ENCODE measurements at regions not wholly inside any gene's neighbourhood (a gene's known extent, or its start where the extent isn't known, plus 50 kb on each side); places are given as distances from the start of the nearest gene placed in this dataset.

DNA sequence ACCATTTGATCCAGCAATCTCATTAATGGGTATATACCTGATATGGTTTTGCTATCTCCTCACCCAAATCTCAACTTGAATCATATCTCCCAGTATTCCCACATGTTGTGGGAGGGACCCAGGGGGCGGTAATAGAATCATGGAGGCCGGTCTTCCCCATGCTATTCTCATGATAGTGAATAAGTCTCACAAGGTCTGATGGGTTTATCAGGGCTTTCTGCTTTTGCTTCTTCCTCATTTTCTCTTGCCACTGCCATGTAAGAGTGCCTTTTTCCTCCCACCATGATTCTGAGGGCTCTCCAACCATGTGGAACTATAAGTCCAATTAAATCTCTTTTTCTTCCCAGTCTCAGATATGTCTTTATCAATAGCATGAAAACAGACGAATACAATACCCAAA, 74.5 kb upstream of the APC start:
- DNase-seq = no peak

DNA sequence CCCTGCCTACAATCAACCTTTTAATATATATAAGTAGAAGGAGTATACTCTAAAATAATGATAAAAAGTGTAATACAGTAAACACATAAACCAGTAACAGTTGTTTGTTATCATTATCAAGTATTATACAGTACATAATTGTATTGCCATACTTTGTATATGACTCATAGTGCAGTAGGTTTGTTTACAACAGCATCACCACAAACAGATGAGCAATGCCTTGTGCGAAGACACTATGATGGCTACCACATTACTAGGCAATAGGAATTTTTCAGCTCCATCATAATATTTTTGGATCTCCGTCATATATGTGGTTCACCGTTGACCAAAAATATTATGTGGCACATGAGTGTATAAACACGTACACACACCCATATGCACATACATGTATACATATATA, 69.7 kb upstream of the APC start:
- DNase-seq = no peak

DNA sequence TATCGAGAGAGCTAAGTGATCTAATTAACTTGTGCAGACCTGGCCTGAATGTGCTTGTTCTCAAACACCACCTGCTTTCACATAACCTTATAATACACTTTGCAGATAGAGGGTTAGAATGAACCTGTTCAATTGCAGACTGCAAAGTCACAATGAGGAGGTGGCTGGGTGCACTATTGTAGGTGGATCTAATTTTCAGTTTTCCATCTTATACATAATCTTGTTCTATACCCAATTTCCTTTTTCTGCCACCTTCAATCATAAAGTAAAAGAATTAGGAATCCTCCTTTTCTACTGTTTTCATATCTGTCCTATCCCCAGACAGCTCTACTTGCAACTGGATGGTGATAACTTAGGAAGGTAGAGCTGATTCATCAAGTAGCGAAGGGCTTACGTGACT, 68.8 kb upstream of the APC start:
- no peak for DNase-seq

DNA sequence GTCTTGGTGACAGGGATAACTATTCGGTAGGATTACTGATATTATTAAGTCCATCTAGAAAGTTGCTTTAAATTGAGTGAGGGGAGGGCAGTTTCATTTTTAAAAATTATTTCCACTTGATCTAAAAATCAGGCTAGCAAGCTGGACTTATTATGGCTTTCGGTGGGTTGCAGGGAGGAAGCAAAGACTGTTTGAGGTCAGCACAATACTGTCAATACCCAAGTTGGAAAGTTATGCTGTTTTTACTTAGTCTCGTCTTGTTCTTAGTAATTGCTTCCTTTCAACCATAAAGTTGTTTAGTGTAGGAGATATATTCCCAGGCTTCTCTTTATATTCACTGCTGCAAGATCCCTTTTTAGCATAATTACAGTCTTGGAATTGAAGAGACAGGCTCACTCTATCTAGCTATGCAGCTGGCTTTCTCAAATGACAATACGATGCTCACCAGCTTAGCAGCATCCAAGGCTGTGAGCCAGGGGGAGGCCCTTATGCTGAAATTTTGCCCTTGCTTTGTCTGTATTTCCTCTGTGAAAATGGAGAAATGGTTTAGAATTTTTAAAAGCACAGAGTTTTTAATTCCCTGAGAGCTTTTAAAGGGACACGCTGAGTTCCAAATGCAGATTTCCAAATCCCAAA, 68.2 kb upstream of the APC start:
- DNase-seq = no peak

DNA sequence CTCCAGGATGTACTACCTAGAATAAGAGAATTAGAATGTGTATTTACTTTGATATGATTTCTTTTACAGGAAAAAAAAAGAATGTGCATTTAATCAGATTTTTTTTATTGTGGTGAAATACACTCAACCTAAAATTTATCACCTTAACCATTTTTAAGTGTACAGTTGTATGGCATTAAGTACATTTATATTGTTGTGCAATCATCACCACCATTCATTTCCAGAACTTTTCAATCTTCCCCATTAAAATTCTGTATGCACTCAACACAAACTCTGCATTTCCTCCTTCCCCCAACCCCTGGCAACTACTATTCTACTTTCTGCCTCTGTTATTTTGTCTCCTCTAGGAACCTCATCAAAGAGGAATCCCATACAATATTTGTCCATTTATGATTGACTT, 66.0 kb upstream of the APC start:
- DNase-seq = no peak

DNA sequence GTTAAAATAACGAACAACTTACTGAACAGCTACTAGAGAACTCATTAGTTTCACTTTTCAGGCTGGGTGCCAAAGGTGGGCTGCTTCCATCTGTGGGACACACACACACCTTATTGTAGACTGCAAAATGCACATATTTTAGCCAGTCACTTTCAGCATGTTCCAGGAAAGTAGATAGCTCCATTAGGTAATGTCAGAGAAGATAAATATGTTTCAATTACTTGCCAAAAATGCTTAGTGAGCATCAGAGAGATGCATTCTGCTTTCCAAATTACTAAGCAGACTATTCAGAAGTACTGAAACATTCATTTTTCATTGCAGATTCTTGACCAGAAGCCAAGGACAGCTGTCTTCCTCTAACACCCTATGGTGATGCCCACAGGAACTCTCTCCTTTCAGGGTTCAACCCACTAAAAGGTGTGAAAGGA, 56.2 kb upstream of the APC start:
- DNase-seq = no peak

DNA sequence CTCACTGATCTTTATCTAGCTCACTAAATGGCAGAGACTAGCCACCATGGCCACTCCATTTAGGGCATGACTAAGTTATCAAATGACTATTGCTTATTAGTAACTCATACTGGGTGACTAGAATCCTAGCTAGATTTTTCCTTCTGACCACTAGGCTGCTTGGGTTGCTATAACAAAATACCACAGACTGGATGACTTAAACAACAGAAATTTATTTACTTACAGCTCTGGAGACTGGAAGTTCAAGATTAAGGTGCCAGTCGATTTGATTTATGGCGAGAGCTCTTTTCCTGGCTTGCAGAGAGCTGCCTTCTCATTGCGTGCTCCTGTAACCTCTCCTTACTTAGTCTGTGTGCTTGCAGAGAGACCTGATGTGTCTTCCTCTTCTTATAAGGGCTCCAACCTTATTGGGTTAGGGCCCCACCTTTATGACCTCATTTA, 55.0 kb upstream of the APC start:
- no peak for DNase-seq

DNA sequence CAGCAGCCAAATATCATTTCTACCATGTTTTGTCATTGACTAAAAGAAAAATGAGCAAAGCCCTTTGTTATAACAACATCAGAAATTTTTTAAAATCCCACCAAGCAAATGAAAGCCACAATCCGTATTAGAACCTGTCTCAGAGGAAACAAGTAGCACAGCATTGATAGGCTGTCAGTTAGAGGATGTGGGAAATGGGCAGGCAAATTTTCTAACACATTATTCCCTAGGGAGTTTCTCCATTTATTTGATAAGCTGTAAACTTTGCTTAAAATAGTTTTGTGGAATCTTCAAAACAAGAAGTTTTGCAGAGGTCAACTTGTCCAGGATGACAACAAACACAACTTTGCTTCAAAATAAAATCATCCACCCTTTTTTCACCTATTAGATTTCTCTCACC, 53.6 kb upstream of the APC start:
- DNase-seq = no peak

DNA sequence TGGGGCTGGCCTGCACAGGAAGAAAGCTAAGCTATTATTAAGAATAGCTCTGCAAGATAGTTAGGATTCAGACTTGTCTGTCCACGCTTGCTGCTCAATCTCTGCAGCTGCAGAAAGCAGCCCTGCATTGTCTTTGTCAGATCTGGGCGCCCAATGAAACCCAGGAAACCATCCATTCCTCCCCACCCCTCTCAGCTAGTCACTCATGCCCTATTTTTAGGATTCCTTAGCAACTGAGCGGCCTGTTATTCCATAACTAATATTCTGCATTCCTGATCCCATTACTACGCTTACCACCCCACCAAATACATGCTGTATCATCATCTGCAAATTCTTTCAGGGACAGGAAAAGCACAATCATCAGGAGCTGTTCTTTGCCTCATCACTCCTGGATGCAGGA, 52.9 kb upstream of the APC start:
- DNase-seq = no peak

DNA sequence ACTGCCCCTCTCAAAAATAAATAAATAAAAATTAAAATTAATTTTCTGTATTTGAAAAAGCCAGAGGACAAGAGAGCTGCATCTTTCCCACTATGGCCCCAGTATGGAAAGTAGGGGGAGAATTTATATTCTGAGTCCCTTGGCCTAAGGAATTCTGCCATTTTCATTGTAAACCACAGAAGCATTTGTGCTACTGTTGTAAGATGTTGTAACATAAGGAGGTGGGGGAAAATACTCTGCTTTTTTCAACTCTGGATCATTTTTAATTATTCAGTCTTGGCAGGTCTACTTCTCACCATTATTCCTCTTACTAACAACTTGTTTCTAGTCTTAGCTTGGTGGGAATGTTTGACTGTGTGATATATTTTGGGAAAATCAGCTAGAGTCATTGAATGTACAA, 52.3 kb upstream of the APC start:
- DNase-seq = no peak

DNA sequence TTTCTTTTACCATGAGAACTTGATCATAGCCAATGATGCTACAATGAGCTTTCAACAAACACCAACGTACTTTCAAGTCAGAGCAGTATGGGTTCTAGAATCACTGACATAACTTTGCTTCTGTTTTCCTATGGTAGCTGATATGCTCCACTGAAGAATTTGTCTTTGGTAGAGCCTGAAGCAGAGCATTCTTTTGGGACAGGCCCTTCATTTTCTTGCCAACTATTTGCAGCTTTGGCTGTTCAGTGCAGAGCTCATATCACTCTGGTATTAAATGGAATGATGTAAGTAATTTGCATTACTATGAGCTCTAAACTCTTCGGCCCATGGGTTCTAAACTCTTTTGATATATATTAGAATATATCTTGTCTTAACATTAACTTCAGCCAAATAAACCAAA, 51.8 kb upstream of the APC start:
- DNase-seq = no peak

DNA sequence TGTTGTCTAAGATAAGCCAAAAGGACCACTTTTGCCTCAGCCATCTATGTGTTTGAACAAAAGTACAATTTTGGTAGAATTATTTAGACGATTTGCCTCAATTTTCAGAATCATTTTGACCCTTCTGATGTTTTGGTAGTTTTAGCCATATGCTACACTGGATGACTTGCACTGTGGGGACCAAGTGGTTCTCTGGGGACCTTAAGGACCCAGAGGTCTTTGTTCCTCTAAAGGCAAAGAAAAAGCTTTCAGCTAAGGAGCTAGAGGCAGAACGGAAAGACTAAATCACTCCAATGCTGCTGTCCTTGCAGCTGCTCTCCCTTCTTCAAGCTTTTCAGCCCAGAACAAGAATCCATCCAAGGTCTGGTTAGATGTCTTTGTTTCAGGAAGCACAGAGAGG, 51.0 kb upstream of the APC start:
- DNase-seq = no peak

DNA sequence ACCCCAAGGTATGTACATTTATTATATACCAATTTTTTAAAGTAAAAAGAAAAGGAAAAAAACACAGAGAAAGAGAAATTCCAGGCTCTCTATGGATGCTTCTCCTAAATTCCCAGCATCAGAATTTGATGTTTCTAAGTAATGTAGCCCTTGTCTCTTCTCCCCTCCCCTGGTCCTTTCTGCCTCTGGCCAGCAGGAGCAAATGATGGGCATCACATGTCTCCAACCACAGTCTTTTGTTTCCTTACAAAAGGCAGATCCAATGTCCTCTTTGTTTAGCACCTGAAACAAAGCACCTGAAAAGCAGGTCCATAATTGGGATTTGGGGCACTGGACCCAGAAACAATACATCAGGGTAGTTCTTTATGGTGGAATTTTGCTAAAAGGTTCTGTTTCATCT, 50.4 kb upstream of the APC start:
- no peak for DNase-seq
